DMS153 treated with DMSO at 0.1 percent for 48 hours (cell line): ENCODE measurements at regions not wholly inside any gene's neighbourhood (a gene's known extent, or its start where the extent isn't known, plus 50 kb on each side); places are given as distances from the start of the nearest gene placed in this dataset.

Experiments used
- DNase-seq: peaks from one replicate; lab custom pipeline; 2025; ENCODE audit not compliant: unreplicated experiment; lab: John Stamatoyannopoulos, UW

DNA sequence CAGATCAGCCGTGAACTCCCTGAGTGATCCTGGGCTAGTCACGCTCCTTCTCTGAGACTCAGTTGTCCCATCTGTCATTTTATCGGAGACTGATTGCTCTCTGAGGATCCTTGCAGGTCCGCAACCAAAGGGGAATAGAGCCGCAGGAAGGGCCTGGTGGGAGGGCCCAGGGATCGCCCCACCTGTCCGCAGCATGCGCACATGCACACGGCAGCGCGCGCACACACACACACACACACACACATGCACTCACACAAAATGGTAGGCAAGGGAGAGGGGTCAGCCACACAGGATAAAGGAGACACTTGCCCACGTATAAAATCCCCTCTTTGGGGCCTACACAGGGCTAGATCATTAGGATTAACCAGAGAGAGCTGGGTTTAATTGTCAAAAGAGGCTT, 95.6 kb upstream of the FOXP4 start:
- DNase-seq, result no peak

DNA sequence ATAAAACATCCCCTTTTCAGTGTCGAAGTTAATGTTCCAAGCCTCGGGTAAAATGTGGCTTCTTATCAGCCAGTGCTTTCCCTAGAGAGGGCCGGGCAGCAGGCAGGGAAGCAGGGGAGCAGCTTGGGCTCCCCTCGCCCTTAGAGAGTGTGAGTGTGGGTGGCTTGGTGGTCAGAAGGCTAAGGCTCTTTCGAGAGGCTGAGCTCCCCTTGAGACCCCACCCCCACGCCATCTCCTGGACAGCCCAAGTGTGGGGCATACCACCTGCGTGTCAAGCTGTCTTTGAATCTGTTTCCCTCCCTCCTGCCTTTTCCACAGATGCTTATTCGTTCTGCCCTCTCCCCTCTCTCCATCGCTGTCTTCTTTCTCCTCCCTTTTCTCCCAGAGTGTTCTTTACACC, 95.1 kb upstream of the FOXP4 start:
- no peak for DNase-seq

DNA sequence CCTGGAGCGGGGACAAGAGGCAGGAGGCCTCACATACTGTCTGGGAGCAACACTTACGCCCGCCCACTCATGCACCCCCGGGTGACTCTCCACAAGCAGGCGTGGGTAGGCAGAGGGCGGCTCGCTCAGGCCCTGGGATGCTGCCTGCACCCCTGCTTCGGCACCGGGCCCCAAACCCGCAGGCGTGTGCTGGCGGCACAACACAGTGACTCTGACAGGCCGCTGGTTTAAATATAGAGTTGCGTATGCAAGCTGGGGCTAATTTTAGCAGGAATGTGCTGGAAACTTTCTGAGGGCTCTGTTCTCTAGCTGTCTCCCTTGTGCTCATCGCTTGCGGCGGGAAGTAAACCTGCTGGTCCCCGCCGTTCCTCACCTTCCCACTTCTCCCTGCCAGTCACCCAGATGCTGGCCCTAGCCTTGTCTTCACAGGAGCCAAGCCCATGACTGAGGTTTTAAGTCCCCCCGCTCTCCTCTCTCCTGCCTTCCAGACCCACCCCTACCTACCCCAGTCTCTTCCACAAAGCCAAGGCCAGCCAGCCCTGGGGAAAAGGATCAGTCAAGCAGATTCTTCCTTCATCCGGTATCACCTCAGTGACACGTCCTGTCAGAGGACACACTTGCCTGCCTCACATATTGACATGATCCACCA, 94.5 kb upstream of the FOXP4 start:
- DNase-seq, result no peak

DNA sequence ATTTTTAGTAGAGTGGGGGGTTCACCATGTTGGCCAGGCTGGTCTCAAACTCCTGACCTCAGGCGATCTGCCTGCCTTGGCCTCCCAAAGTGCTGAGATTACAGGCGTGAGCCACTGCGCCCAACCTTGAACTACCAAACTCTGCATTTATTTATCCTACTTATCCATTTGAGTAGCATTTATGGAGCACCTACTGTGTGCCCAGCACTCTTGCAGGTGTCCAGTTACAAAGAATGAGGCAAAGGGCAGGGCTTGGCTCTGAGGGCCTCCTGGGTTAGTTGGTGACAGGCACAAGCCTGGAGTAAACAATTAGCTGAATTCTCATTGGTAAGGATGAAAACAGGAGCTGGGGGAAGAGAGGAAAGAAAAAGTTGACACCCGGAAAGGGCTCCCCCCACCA, 93.4 kb upstream of the FOXP4 start:
- no peak for DNase-seq

DNA sequence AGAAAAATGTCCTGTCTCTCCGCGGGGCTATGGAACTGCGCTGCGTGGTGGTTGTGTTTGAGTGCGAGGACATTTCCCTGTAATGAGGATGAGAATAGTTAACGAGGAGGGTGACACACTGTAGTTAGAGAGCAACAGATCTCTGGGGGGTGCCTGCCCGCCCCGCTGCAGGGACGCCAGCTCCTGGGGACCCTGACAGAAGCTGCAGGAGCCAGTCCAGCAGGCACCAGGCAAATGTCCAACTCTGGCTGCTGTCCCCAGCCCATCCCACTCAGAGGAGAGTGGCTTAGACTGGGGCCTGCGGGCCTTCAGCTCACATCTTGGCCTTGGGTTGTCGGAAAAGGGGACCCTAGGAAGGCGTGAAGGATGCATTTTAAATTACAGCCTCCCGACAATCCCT, 92.9 kb upstream of the FOXP4 start:
- no peak for DNase-seq

DNA sequence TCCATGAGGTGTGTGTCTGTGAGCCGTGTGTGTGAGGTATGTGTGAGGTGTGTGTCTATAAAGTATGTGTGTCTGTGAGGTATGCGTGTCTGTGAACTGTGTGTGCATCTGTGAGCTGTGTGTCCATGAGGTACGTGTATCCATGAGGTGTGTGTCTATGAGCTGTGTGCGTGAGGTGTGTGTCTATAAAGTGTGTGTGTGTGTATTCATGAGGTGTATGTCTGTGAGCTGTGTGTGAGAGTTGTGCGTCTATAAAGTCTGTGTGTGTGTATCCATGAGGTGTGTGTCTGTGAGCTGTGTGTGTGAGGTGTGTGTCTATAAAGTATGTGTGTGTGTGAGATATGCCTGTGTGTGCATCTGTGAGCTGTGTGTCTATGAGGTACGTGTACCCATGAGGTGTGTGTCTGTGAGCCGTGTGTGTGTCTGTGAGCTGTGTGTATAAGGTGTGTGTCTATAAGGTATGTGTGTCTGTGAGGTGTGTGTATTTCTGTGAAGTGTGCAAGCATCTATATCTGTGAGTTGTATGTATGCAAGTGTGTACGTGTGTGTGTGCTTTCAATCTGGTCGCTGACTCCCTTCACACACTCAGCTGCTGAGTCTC, 91.9 kb upstream of the FOXP4 start:
- no peak for DNase-seq

DNA sequence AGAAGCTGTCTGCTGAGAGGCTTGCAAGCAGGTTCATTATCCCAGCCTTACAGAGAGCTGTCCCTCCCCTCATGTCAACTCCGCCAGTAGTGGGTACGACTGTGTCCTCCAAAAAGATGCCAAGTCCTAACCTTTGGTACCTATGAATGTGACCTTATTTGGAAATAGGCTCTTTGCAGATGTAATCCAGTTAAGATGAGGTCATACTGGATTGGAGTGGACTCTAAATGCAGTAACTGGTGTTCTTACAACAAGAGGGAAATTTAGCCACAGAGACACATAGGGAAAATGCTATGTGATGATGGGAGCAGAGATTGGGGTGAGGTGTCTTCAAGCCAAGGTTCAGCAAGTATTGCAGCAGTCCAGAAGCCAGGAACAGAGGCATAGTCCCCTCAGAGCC, 90.8 kb upstream of the FOXP4 start:
- DNase-seq, result no peak

DNA sequence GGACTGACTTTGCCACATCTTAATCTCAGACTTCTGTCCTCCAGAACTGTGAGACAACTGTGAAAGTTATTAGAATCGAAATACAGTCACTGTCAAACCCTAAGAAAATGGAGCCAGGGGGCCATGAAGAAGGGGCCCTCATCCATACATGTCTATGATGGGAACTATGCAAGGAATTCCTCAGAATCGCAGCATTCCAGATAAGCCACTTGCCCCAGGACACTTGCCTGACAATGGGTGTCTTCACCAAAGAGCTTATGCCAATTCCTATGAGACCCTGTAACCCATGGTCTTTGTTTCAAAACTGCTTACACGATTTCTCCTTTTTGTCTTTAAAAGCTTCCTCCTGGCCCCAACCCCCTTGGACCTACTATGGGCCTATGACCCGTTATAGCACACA, 90.4 kb upstream of the FOXP4 start:
- no peak for DNase-seq

DNA sequence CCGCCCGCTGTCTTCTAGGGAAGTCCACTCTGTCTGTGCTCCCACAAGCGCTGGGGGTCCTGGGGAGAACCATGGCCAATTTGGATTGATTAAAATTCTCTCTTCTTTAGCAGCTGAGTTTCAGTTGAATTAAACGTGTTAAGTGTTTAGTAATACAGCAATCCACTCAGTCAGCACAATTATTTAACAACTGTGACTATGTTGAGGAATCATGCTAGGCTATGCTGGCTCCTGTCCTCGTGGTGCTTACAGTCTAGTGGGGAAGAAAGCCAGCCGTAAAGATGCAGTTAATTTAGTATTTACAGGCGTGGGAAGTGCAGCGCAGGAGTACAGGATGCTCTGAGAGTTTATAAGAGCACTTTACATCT, 88.9 kb upstream of the FOXP4 start:
- DNase-seq, result no peak

DNA sequence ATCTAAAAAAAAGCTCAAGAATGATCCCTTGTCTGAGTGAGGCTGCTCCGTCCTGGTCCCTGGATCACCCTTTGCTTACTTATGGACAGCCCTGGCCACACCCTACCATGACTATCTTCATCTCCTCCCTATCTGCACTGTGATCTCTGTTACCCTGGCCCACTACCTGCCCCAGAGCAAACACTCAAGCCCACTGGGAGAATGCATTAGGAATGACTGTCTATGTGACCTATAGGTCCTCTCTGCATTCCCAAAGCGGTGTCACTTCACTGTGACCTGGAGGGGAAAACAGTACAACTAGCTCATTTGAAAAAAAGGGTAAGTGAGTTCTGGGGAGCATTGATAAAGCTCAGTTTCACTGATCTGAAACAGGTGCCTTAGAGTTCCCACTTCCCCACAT, 86.4 kb upstream of the FOXP4 start:
- no peak for DNase-seq

DNA sequence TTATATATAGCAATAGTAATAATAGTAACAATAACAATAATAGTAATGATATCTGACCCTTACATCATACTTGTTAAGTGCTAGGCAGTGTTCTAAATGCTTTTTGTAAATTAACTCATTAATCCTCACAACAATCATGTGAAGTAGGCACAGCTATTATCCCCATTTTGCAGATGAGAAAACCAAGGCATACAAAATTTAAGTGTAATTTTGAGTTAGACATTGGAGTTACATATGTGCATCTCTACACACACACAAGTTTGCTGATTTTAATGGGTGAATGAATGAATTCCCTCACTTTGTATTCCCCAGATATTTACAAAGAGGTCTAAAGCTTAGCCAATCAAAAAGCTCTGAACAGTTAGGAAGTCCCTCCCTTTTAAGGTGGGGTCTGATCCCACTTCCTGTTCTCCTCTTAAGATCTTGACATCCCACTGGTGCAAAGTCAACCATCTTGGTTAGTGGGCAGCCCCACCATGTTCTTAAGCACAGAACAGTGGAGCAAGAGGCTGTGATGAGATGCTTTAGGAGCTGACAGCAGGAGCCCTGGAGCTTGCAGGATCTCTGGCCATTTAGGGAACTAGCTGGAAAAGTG, 85.3 kb upstream of the FOXP4 start:
- no peak for DNase-seq

DNA sequence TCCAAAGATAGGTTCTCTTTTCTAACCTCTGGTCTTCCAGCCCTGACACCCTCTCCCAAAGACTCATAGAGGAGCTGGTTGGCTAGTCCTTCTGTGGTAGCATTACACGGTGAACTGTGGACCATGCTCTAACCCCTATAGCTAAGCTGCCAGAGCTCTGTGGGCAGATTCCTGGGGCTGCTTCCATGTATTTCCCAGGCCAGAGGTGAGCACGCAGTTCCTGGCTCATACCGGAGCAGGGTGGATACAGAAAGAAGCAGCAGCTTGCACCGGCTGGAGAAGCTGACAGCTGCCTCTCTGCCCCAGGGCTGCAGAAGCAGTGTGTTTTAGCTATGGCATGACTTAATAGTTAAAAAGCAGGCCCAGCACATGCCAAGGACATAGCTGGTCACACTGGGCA, 84.1 kb upstream of the FOXP4 start:
- no peak for DNase-seq

DNA sequence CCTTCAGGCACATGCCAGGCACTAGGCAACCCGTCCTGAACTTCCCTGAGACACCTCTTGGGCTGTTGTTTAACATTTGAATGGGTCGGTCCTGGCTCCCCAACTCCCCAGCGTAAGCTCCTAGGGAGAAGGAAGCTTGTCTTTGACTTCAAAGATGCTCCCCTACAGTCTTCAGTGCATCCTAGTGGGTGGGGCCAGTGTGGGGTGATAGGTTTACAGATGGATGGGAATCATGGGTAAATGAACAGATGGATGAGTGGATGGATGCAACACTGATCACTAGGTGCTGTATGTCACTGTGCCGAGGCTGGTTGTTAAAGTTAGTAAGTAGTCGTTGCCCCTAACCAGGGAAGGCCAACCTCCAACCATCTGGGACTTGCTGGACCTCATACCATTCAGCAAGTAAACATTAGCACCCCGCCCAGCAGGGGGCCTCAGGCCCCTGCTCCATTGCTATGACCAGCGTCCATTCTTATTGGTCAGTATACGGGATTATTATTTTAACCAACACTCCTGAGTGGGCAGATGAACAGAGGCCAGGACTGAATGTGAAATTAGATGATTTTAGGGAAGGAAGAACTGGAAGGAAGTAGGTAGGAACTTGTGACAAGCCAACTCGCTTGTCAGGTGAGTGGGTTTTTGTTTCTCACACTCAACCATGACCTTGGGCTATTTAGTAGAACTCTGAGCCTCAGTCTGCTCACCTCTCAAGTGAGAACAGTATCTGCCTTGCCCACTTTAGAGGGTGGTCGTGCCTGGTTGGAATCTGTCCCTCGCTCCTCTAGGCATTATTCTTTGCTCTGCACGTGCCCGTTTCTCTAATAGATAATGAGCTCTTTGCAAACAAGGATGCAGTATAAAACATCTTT, 82.9 kb upstream of the FOXP4 start:
- no peak for DNase-seq

DNA sequence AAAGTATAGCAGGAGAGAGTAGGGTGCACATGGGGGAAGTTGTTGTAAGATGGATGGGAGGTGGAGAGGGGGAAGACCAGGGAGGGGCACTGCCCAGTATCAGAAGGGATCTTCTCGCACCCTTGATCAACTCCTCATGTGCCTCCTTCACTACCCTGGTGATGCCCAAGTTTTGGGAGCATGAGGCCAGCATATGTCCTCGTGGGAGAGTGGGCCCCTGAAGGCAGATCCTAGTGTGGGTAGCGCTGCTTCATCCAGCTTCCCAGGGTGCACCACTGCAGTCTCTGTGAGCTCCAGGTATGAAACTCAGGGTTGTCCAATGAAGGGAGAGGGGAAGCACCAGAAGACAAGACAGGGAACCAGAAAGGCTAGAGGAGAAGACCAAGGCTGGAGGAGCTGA, 82.2 kb upstream of the FOXP4 start:
- DNase-seq, result no peak

DNA sequence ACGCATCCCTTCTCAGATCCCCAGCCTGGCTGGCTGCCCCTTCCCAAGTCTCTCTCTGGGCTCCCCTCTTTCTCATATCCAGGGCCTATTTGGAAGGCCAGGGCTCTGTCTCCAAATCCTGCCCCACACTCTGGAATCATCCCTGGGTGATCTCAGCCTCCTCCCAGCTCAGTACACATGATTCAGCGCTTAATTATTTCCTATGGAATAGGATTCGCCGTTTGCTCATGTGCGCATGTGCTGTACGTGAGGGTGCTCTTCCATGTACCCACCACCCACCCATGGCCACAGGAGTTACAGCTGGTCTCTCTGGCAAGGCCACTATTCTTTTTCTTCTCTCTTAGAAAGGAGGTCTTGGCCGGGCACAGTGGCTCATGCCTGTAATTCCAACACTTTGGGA, 81.7 kb upstream of the FOXP4 start:
- no peak for DNase-seq

DNA sequence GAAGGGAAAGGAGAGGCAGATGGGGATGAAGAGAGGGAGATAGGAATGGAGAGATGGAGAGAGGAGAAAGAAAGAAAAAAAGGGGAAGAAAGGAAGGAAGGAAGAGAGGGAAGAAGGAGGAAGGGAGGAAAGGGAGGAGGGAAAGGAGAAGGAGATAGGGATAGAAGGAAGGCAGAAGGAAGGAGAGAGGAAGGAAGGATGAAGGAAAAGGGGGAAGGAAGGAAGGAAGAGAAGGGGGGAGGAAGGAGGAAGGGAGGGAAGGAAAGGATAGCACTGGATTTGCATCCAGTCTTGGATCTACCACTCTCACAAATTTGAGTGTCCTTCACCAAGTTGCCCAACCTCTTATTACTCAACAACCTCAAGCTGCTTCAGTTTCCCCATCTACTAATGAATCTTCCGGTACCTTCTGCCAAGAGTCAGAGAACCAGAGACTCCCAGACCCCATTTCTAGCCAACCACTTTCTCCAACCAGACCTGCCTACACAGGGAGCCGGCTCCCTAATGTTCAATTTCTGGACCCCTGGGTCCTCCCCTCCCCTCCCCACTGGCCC, 79.7 kb upstream of the FOXP4 start:
- no peak for DNase-seq

DNA sequence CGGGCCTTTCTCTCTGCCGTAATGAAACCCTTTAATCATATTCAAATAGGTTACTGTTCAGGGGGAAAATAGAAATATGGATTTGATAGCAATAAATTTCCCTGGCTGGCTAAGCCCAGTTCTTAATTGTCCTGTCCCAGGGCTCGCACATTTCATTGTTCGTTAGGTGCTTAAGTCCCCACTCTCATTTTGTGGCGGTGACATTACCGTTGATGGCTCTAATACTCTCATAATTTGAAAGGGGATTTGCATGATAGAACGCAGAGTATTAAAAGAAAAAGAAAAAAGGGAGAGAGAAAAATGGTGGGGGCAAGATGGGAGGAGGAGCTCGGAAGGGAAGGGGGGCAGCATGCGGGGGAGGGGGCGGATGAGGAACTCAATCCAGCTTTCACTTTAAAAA, 79.1 kb upstream of the FOXP4 start:
- no peak for DNase-seq

DNA sequence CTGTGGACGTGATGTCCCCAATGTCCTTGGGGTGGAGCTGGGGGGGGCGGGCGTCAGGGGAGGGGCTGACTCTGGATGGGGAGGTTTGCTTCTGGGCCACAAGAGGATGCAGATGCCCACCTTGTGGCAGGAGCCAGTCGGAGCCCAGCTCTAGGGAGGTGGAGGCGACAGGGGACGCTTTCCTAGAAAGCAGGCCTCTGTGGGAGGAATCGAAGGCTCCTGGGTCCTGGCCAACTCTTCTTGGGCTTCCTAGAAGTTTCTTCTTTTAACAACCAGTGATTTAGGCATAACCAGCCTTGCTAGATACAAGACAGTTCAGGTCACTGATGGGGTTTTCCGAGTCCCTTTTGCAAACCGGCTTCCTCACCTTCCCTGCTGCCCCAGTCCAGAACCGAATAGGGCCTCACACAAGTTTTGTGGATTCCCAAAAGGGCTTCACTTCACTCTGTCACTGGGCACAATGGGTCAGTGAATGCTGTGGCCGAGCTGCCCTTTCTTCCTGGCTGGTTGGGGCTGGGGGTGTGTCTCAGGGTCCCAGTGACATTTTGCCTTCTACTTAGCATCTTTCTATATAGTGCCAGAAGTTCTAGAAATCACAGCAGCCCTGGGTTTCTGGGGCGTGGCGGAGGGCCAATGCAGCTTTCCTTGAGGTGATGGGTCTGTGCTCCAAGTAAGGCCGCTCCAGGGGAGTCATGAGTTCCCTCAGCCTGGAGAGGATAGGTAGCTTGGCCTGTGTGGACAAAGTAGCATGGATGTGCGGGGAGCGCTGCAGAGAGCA, 78.4 kb upstream of the FOXP4 start:
- no peak for DNase-seq

DNA sequence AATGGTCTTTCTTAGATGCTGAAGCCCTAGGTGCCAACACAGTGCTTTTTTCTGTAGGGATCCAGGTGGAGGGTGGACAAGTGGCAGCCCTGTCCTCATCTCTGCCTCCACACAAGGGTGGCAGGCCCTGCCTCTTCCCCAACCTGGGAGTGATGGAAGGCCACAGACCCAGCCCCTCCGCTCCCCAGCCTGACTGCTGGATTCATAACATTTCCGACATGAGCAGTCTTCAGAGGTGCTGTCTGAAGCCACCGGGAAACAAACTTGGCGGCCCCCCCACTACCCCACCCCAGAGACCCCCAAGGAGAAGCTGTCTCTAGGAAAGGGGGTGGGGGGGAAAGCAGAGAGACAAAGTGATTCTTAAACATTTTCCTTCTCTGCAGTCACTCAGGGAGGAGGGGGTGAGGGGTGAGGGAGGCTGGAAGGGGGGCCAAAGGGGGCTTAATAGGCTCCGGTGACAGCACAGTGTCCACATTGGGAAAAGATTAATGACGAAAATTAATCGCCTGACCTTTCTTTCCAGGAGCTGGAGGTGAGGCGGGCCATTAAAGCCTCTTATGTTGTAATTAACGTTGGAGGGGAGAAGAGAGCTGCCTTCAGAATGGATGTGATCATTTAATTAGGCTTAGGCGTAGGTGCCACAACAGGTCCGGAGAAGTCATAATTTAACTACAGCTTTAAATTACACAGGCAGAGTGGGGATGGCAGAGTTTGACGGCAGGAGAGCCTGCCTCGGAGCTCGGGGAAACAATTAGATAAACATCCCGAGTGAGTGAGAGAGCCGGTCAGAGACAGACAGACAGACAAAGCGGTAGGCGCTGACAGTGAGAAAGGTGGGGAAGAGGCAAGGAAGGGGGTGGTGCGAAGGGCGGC, 76.8 kb upstream of the FOXP4 start:
- no peak for DNase-seq

DNA sequence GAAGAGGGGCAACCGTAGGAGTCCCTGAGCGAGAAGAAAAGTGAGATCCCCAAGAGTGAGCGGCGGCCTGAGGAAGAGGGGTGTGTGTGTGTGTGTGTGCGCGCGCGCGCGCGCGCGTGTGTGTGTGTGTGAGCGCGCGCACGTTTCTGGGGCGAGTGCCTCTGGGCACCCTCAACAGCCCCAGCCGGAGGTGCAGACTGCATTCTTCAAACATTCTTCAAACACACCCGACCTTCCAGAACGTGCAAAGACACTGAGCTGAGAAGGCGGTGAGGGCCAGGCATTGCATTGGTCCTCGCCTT, 76.2 kb upstream of the FOXP4 start:
- DNase-seq, result no peak
